GM19238 (cell line): ENCODE measurements at regions not wholly inside any gene's neighbourhood (a gene's known extent, or its start where the extent isn't known, plus 50 kb on each side); places are given as distances from the start of the nearest gene placed in this dataset.

ENCODE experiments used
- DNase-seq: peaks from one replicate; pipeline ENCODE4 v3.0.0; 2011; ENCODE audit warnings: low spot score; ENCODE audit not compliant: insufficient read length

DNA sequence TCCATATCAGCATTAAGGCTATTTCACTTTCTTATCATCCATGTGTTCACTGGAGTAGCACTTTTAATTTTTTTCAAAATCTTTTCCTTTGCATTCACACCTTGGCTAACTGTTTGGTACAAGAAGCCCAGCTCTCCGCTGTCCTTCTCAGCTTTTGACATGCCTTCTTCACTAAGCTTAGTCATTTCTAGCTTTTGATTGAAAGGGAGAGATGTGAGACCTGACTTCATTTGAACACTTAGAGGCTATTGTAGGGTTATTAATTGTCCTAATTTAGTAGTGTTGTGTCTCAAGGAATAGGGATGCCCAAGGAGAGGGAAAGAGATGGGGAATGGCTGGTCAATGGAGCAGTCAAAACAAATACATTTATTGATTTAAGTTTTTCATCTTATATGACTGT, 350.0 kb downstream of the CXCL12 start:
- DNase-seq: no peak

DNA sequence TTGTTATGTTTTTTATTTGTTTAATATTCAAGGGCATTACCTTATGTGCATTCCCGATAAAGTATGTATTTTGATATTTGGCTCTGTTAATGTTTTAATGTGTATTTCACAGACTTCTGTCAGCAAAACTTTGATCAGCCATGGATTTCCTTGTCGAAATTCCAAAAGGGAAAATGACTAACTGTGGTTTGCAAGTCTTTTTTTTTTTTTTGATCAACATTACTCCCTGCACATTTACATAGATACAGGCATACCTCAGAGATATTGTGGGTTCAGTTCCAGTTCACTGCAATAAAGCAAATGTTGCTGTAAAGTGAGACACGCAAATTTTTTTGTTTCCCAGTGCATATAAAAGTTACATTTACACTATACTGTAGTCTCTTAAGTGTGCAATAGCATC, 351.9 kb downstream of the CXCL12 start:
- DNase-seq: no peak

DNA sequence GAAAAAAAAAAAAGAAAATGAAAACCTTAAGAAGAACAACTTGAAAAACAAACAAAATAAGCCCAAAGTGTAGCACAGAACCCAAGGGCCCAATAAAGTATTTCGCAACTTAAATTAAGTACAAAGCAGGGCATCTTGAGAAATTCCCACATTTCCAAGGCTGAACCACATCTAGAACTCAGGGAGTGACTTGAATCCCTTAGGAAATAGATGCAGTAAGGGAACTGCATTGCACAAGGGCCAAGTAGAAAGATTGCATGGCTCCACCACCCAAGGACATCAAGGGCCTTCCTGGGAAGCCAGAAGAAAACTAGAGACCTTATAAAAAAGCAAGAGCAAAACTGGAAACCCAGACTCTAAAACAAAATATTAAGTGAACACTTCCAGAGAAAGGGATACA, 352.7 kb downstream of the CXCL12 start:
- no peak for DNase-seq

DNA sequence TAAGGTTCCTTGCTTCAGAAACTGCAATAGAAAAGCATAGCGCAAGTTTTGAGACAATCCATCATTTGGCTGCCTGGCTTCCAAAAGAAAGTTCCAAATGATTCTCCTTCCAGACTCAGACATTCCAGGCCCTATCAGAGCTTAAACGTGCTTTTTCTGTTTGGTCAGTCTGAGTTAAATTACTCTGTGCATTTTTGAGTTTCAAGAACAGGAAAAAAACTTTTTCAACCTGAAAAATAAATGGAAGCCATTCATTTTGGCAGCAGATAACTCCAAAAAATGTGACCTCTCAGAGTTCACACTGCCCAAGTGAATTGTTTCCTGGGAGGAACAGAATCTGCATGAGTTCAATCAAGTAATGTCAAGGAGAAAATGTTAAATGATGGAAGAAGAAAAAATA, 354.2 kb downstream of the CXCL12 start:
- no peak for DNase-seq

DNA sequence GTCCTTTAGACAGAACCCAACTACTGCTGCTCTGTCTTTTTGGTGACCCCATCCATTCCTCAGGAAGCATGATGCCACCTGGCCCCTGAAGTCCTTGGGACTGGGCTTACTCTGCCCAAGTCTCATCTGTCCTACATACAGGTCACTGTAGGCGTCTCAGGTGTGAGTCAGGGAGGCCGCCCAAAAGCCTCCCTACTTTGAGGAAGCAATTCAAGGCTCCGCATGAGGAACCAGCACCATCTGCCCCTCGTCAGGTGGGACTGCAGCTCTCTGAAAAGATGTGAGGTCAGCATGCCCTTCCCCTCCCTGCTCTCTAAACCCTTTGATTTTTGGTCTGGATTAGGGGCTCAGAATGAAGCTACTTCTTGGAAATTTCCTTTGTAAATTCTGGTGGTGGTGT, 354.8 kb downstream of the CXCL12 start:
- no peak for DNase-seq

DNA sequence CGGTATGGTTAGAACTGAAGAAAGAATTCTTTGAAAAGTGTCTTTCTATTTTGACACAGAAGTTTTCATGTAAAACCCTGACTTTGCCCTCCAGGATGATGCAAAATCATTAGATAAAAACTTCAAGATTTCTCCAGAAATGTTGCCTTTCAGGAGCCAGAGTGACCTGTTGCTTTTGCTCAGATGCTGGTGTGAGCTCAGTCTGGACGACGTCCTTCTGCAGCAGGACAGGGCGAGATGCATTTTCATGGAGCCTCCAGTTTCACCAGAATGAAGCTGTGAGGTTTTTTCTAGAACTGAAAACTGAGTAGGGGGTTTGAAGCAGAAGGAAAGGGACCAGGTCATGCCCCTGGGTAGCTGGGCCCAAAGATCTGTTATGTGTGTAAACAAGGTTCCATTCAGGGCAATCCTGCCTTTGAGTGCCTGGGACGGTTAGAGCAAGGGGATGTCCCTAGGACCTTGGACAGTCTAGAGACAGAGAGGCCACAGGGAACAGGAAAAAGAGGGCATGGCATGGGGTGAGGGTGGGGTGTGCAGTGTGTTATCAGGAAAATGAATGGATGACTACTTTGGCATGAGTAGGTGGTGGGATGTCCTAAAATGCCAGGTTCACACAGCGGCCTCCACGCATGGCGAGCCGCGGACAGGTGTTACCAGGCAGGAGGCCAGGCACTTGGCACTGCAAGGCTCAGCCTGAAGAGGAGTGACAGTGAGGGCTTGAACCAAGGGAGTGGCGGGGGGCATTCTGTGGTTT, 356.3 kb downstream of the CXCL12 start:
- DNase-seq: no peak

DNA sequence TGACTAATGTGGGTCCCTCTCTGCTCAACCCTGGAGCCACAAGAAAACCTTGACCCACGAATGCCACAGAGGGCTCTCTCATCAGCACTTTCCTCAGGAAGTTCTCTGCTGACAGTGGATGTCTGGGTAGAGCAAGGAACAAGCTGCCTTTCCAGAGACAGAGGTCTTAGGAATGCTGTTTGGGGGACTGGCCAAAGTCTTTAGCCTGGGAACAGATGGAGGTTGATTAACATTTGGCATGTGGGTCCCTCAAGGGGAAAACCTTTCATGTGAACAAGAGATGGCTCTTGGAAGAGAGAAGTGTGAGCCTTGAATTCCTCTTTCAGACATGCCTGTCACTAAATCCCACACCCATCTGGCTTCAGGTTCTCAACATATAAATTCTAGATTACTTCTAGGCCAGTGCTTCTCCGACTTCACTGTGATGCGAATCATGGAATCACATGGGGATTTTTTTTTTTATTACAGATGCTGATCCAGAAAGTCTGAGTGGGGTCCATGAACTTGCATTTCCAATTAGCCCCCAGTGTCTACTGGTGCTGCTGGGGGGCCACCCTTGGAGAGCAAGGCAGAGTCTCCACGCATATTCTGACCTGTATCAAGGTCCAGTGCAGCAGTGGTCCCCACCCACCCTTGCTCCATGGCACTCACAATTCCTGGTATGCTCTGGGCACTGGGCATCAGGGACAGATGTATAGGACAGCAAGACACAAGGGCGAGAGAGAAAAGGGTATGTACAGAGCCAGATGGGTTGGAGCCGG, 360.4 kb downstream of the CXCL12 start:
- DNase-seq: no peak

DNA sequence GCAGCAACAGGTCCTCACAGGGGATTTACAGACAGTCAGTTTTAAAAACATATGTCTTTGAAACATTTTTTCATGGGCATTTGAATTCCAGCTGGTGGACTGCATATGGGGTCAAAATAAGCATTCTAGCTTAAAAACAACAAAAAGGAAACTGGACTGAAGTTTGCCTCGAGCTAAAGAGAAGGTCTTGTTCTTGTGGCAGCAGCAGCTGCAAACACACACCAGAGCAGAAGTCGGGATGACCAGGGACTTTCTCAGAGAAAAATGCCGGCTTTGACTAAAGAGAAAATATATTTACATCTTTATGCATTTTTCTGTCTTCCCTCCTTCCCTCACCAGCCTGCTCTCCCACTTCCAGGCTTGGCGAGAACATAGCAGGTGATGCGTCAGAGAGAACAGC, 361.4 kb downstream of the CXCL12 start:
- DNase-seq: no peak

DNA sequence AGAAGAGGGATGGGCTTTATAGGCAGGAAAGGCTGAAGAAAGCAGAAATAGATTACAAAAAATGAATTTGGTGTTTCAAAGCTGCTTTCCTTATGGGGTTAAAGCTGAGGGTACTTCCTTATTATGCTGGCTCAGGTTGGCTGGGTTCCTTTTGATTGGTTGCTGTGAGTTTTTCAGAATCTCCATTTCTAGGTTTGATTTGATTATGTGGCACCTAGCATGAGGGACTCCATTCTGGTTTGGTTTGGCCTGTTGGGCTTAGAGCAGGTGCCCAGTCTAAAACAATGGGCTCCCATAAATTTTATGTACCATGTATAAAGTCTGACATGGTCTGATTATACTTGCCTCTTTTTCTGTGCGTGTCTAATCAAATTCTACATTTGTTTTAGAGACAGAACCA, 362.7 kb downstream of the CXCL12 start:
- DNase-seq: no peak

DNA sequence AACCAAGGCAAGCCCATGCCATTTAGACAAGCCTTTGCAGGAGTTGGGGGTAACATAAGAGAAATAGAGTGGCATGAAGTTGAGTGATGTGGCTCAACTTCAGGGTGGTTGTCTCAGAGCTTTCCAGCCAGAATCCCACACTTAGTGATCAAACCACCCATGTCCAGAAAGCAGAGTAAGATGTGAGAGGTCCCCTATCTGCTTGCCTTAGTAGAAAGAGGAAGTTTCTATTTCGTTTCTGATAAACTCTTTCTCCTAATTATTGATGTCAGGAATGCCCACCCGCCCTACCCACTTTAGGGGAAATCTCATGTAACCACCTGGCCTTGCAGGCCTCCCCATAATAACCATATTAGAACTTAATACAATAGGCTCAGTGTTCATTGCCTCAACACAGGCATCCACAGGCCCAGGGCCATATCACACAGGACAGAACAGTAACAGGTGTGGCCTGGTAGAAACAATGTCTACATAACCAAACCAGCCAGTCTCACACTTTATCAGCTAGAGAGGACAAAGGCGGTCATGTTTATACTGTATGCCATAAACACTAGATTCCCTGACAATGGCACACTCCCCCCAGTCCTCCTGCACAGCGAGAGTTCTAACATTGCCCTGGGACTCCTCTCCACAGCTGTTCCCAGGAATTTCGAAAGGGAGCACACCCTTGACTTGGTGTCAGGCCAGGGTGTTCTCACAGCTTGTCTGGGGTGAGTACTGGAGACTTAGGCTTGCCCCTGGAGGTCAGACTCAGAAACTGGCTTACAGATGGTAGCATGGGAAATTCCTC, 364.4 kb downstream of the CXCL12 start:
- no peak for DNase-seq

DNA sequence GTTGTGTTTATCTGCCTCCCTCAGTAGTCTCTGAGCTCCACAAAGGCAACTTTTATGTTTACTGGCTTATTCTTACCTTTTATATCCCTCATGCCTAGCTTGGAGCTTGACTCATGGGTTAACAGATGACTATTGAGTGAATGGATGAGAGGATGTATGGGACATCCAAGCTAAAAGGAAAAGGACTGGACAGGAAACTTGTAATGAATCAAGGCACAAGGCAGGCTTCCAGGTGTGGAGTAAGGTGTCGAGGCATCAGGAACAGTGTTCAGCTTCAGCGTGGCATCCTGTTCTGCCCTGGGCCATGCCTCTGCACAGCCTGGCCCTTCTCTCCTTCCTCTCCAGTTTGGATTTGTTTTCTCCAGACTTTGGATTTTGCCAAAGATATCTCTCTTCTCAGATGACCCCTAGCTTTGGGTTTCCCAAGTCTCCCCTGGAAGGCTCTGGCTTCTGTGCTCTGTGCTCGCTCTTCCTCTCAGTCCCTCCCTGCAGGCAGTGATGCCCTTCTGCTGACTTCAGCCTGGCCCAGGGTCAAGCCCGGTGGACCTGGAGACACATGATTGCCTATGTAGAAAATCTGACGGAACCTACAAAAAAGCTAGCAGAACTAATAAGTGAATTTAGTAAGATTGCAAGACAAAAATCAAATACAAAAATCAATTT, 367.3 kb downstream of the CXCL12 start:
- DNase-seq: no peak

DNA sequence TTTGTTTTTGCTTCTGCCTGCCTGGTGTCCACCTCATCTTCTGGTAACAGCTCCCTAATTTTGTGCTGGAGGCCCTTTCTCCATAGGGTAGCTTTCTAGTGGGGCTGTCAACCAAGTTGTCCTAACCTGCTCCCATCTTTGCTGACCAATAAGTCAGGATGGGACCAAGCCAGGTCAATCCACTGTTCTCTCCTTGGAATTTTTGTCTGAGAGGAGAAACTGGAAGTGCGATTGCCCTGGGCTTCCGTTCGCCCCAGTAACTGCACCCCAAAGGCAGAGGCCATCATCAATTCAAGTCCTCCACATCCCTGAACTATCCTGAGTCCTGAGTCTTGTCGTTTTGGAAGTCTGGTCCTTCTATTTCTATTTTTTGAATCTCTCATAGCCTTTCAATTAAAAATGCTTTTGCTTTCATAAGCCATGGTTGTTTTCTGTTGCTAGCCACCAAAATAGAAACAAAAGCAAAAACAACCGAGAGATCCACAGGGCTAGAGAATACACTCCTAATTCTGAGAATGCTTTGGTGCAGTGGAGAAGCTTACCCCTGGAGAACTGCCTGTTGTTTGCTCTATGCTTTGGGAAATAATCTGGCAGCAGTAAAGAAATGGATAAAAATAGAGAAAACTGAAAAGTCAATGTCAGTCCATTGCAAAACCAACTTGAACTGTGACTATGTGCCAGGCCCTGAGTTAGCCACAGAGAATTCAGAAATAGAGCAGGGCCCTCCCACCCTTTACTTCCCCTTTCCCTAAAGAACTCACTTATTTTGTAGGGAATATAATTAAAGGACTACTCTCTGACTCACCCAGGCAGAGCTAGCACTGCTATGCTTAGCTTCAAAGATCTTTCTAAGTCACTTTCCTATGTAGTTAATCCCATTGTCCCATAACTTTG, 368.1 kb downstream of the CXCL12 start:
- no peak for DNase-seq

DNA sequence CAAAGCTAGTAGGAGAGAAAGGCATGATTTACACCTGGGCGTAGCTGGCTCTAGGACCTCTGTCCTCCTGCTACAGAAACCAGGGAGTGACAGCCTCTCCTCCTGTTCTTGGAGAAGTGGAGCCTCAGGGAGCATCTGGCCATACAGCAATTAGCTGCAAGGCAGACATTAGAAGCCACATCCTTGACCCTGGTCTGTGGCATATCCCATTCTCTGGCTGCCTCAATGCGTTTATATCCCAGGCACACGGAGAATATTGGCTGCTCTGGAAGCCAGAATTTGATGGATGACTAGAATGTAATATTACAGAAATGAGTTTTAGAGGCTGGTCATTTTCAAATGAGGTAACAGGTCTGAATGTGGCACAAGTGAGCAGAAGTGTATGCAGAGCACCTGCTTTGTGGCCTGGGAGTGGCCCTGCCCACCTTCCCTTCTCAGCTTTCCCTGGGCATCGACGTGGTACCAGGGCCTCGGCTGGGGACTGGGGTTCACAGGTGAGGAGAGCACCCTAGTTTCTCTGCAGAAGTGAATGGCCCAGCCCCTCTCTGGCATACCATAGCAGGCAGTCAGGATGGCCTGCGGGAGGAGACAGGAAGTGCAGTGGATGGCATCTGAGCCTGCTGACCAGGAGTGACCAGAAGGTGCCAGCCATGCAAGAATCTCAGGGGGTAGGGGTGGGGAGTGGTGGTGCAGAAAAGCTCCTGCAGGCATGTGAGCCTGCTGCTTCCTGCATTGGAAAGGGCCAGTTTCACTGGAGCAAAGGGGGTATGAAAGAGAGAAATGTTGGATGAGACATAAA, 367.2 kb upstream of the ZNF32 start:
- DNase-seq: no peak

DNA sequence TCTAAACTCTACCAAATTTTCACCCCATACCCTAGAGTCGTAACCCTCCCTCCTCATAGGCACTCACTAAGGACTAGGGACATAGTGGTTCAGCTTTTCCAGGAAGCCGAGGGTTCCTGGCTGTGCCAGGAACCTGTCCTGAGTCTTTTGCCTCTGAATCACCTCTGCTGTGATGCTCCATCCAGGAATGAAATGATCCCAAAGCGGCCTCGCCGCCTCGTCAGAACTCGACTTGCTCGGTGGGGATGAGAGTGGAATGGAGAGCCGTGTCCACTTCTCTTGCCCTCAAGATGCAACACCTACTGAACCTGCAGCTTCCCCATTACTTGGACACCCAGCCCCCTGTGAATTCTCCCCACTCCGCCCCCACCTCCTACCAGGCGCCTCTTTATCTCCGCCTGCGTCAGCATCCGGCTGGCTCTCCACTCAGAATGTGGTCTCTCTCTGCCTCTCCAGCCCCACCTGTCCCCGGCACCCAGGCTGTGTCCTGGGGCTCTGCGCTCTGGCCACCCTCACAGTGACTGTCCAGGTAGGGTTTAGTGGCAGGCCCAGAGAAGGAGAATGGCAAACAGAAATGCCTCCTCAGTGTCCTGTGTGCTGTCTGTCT, 366.1 kb upstream of the ZNF32 start:
- no peak for DNase-seq

DNA sequence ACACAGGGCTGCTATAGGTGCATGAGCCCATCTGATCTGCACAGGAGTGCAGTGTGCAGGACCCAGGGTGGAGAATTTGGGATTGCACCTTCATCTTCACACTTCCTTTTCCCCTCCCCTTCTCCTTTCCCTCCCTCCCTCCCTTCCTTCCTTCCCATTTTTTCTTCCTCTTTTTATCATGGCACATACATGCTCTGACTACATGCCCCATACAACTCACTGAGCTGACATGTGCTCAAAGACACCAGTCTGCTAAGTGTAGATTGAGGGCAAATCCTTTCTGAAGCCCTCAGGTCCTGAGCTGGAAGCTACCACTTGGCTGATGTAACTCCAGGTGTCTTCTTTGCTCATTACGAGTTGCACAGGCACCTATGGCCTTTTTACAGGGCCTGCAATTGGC, 365.3 kb upstream of the ZNF32 start:
- DNase-seq: no peak

DNA sequence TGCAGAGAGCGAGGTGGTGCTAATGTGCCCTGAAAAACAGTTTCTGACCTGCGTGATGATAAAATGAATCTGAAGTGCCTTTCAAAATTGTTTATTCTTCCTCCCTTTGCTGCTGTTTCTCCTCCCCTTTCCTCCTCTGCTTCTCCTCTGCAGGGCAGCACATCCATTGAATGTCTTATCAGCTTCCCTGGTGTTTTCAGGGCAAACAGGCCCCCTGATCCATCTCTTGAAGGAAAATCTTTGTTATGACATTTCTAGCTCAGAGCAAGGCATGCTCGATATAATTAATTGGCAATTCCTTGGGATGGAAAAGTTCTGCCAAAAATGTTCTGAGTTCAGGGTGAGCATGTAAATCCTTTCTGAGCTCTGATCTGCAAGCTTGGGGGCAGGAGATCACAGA, 364.2 kb upstream of the ZNF32 start:
- no peak for DNase-seq

DNA sequence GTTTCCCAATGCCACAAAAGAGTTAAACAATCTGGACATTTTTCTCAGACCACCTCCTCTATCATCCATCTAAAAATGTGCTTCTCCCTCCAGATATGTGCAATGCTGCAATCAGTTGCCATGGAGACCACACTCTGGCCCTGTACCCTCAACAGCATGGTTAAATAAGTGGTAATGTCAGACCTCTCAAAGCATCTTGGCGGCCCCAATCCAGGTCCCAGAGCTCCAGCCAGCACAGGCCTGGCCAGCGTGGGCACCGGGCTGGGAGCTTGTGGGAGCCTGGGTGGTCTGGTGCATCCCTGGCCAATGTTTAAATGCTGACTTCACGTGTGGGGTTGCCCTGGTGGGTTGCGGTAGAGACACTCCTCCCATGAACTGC, 362.9 kb upstream of the ZNF32 start:
- DNase-seq: no peak

DNA sequence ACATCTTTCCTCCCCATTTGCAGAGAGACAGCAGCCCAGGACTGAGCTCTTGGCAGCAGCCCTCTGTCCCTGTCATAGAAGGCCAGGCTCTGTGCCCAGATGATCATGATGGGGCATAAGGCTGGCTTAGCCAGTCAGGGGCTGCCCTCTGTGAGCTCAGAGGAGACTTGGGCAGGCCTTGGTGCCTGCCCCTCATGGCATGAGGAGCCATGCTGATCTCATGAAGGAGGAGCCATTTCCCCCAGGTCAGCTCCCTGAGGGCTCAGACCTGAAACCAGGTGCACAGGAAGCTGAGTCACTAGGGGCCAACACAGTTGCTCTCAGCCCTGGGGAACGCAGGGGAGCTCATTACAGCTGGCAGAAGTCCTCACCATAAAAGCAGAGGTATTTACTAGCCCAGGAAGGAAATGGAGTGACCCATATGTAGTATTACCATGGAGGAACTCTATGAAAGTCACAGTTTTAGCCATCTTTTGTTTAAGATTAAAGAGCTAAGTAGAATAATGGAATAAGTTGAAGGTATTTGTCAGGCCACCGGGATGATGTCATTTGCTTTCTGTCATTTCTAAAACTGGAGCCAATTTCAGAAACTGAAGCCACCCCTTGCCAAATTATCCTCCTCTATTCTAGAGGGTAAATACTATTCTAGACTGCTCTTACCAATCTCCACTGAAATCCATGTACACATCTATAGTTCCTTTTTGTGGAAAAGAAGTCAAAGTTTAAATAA, 362.4 kb upstream of the ZNF32 start:
- peak; percentile 45 for DNase-seq
